Neural cell (in vitro differentiated cells): ENCODE measurements at regions not wholly inside any gene's neighbourhood (a gene's known extent, or its start where the extent isn't known, plus 50 kb on each side); places are given as distances from the start of the nearest gene placed in this dataset.
A peak's percentile ranks its signal among the peaks of the same experiment; 100 is the strongest.

ENCODE experiments used
- H2AFZ ChIP-seq: fragments of 200-600, 300-800 bp; sonication (generic), shearing (Covaris generic); 2 replicates; pipeline ENCODE4 v1.6.0; 2014; ENCODE audit warnings: low read depth, mild to moderate bottlenecking, antibody characterized with exemption, low read length, moderate library complexity
- H3F3A ChIP-seq: fragments of 200-600 bp; shearing (Covaris generic); 2 replicates; pipeline ENCODE4 v1.6.1; 2016; ENCODE audit warnings: mild to moderate bottlenecking, moderate library complexity, mixed read lengths, antibody characterized with exemption, low read length; ENCODE audit not compliant: insufficient read depth, poor library complexity, severe bottlenecking
- H3K27ac ChIP-seq: fragments of 200-600, 300-800 bp; sonication (generic), shearing (Covaris generic); 2 replicates; pipeline ENCODE4 v1.5.1; 2014; ENCODE audit warnings: mild to moderate bottlenecking, low read length, moderate library complexity
- H3K27me3 ChIP-seq: fragments of 300-800, 200-600 bp; sonication (generic), shearing (Covaris generic); 2 replicates; pipeline ENCODE4 v1.6.0; 2014; ENCODE audit warnings: mild to moderate bottlenecking, low read depth, low read length, moderate library complexity; ENCODE audit not compliant: insufficient read depth
- H3K36me3 ChIP-seq: fragments of 300-800, 200-600 bp; sonication (generic), shearing (Covaris generic); 2 replicates; pipeline ENCODE4 v1.5.1; 2014; ENCODE audit warnings: mild to moderate bottlenecking, antibody characterized with exemption, low read length, moderate library complexity; ENCODE audit not compliant: insufficient read depth
- H3K4me2 ChIP-seq: fragments of 300-800, 200-600 bp; sonication (generic), shearing (Covaris generic); 2 replicates; pipeline ENCODE4 v1.6.0; 2014; ENCODE audit warnings: mild to moderate bottlenecking, low read length
- H3K4me3 ChIP-seq: fragments of 300-800, 200-600 bp; sonication (generic), shearing (Covaris generic); 2 replicates; pipeline ENCODE4 v1.5.1; 2014; ENCODE audit warnings: mild to moderate bottlenecking, low read length, moderate library complexity
- H3K79me2 ChIP-seq: fragments of 200-600 bp; shearing (Covaris generic); replicated peaks from 2 replicates; pipeline ENCODE4 v1.6.0; 2014; ENCODE audit warnings: mild to moderate bottlenecking, low read length, moderate library complexity; ENCODE audit not compliant: insufficient read depth
- H3K9ac ChIP-seq: fragments of 300-800, 200-600 bp; sonication (generic), shearing (Covaris generic); 2 replicates; pipeline ENCODE4 v1.6.1; 2016; ENCODE audit warnings: mild to moderate bottlenecking, low read length, mixed read lengths
- H3K9me2 ChIP-seq: fragments of 200-600 bp; shearing (Covaris generic); 2 replicates; pipeline ENCODE4 v1.6.1; 2016; ENCODE audit warnings: mild to moderate bottlenecking, low read length, mixed read lengths; ENCODE audit not compliant: insufficient read depth
- H3K9me3 ChIP-seq: fragments of 200-600, 300-800 bp; sonication (generic), shearing (Covaris generic); 2 replicates; pipeline ENCODE4 v1.6.1; 2016; ENCODE audit warnings: mild to moderate bottlenecking, mixed run types, low read length, moderate library complexity, mixed read lengths
- H4K20me1 ChIP-seq: fragments of 200-600 bp; shearing (Covaris generic); 2 replicates; pipeline ENCODE4 v1.6.1; 2016; ENCODE audit warnings: mild to moderate bottlenecking, mixed run types; ENCODE audit not compliant: insufficient read depth
- CTCF ChIP-seq: fragments of 450-650 bp; IDR thresholded peaks from 2 replicates; pipeline ENCODE4 v1.5.1; 2014; ENCODE audit warnings: antibody characterized with exemption, mild to moderate bottlenecking, moderate library complexity; ENCODE audit not compliant: poor library complexity, severe bottlenecking
- EP300 ChIP-seq: fragments of 450-650 bp; conservative IDR thresholded peaks from 2 replicates; pipeline ENCODE4 v1.6.1; 2014; ENCODE audit warnings: antibody characterized with exemption, mild to moderate bottlenecking, moderate library complexity; ENCODE audit not compliant: poor library complexity, severe bottlenecking
- EZH2 ChIP-seq: fragments of 200-600, 300-800 bp; shearing (Covaris generic), sonication (generic); IDR thresholded peaks from 2 replicates; pipeline ENCODE4 v1.6.1; 2014; ENCODE audit warnings: antibody characterized with exemption, low read length, borderline replicate concordance, mild to moderate bottlenecking; ENCODE audit not compliant: insufficient read depth, poor library complexity, severe bottlenecking
- MXI1 ChIP-seq: fragments of 450-650 bp; conservative IDR thresholded peaks from 2 replicates; pipeline ENCODE4 v1.6.1; 2014; ENCODE audit warnings: antibody characterized with exemption, mild to moderate bottlenecking; ENCODE audit not compliant: poor library complexity, severe bottlenecking
- POLR2AphosphoS5 ChIP-seq: IDR thresholded peaks from 2 replicates; pipeline ENCODE4 v1.6.1; 2012
- RAD21 ChIP-seq: fragments of 450-650 bp; conservative IDR thresholded peaks from 2 replicates; pipeline ENCODE4 v1.6.1; 2014; ENCODE audit warnings: antibody characterized with exemption, mild to moderate bottlenecking, moderate library complexity
- REST ChIP-seq: IDR thresholded peaks from 2 replicates; pipeline ENCODE4 v1.6.1; 2012; ENCODE audit warnings: borderline replicate concordance
- SMC3 ChIP-seq: fragments of 450-650 bp; conservative IDR thresholded peaks from 2 replicates; pipeline ENCODE4 v1.6.1; 2014; ENCODE audit warnings: antibody characterized with exemption, mild to moderate bottlenecking, moderate library complexity; ENCODE audit not compliant: poor library complexity
- TAF1 ChIP-seq: IDR thresholded peaks from 2 replicates; pipeline ENCODE4 v1.6.1; 2012; ENCODE audit warnings: low read depth

GRCh38 chr5:175096469-175097165 is 347.4 kb downstream of the DRD1 start:
- H3F3A ChIP-seq: no peaks in the 10 kb centered on the region
- H3K9me3 ChIP-seq: no peaks in the 10 kb centered on the region
- no peaks in the 10 kb centered on the region for H3K27me3 ChIP-seq
- TF ChIP-seq POLR2AphosphoS5: no peak
- H2AFZ ChIP-seq: peak overlapping the region; percentile 24
- no peaks in the 10 kb centered on the region for H4K20me1 ChIP-seq
- no peak overlapping the region for H3K9ac ChIP-seq
- no peaks in the 10 kb centered on the region for H3K79me2 ChIP-seq
- H3K36me3 ChIP-seq: no peaks in the 10 kb centered on the region
- no peaks in the 10 kb centered on the region for H3K9me2 ChIP-seq
- no peak overlapping the region for H3K4me2 ChIP-seq
- peak overlapping the region; percentile 22 for H3K27ac ChIP-seq
- H3K4me3 ChIP-seq: no peak overlapping the region

- H3K36me3 ChIP-seq: no peaks in the 10 kb centered on the region
- no peaks in the 10 kb centered on the region for H3K9me2 ChIP-seq
- H2AFZ ChIP-seq: no peak overlapping the region
- H3K9me3 ChIP-seq: no peaks in the 10 kb centered on the region
- H3K27me3 ChIP-seq: no peaks in the 10 kb centered on the region
- TF ChIP-seq REST (no peak), POLR2AphosphoS5 (no peak), MXI1 (no peak), RAD21 (no peak), TAF1 (no peak), EZH2 (no peak), CTCF (no peak), EP300 (no peak), SMC3 (no peak)
- no peak overlapping the region for H3K27ac ChIP-seq
- H3K4me3 ChIP-seq: no peak overlapping the region
- H3K9ac ChIP-seq: no peak overlapping the region
- no peaks in the 10 kb centered on the region for H3K79me2 ChIP-seq
- no peak overlapping the region for H3K4me2 ChIP-seq
- no peaks in the 10 kb centered on the region for H4K20me1 ChIP-seq
- H3F3A ChIP-seq: no peaks in the 10 kb centered on the region
Measured at GRCh38 chr5:175094461-175094860, 349.5 kb downstream of the DRD1 start.
